ENCODE measurements at regions not wholly inside any gene's neighbourhood (a gene's known extent, or its start where the extent isn't known, plus 50 kb on each side); places are given as distances from the start of the nearest gene placed in this dataset.

GRCh38 chr17:34452769-34453168 is 89.7 kb upstream of the CCL1 start:
- Histone ChIP-seq H3K4me1 (ENCODE audit: low read length) (no peaks in the 10 kb centered on the region), H3K9me3 (ENCODE audit: insufficient read depth, low read length) (no peaks in the 10 kb centered on the region), H4K20me1 (ENCODE audit: insufficient read depth, low read length) (no peaks in the 10 kb centered on the region), H3K79me2 (ENCODE audit: low read length) (no peaks in the 10 kb centered on the region), H3K36me3 (replicated peaks; ENCODE audit: low read depth, low read length) (no peaks in the 10 kb centered on the region), H2AFZ (ENCODE audit: low read depth, low read length) (no peak overlapping the region), H3K9ac (ENCODE audit: low read length) (no peak overlapping the region), H3K27me3 (ENCODE audit: low read depth, low read length) (peaks cover 80% of the 10 kb centered on the region), H3K27ac (ENCODE audit: low read length) (no peak overlapping the region), H3K4me3 (ENCODE audit: low read length) (no peak overlapping the region), H3K4me2 (ENCODE audit: low read length) (no peak overlapping the region)
- no peak for TF ChIP-seq CTCF (IDR thresholded peaks at IDR 0.05; ENCODE audit: low read depth, low read length)
- TF ChIP-seq EZH2phosphoT487 (IDR thresholded peaks at IDR 0.05; ENCODE audit: low read depth) = no peak

- H4K20me1 ChIP-seq (ENCODE audit: insufficient read depth, low read length) = no peaks in the 10 kb centered on the region
- TF ChIP-seq EZH2phosphoT487 (IDR thresholded peaks at IDR 0.05; ENCODE audit: low read depth) (no peak), CTCF (IDR thresholded peaks at IDR 0.05; ENCODE audit: low read depth, low read length) (no peak)
Measured at GRCh38 chr17:34451313-34451712, 88.3 kb upstream of the CCL1 start.

GRCh38 chr17:34447406-34447805 is 84.4 kb upstream of the CCL1 start:
- no peak overlapping the region for H3K4me3 ChIP-seq (ENCODE audit: low read length)
- no peaks in the 10 kb centered on the region for H3K79me2 ChIP-seq (ENCODE audit: low read length)
- no peaks in the 10 kb centered on the region for H3K36me3 ChIP-seq (replicated peaks; ENCODE audit: low read depth, low read length)

More at GRCh38 chr17:34451313-34451712, 88.3 kb upstream of the CCL1 start:
- H3K4me2 ChIP-seq (ENCODE audit: low read length) = no peak overlapping the region
- H3K9me3 ChIP-seq (ENCODE audit: insufficient read depth, low read length) = no peaks in the 10 kb centered on the region
- no peak overlapping the region for H2AFZ ChIP-seq (ENCODE audit: low read depth, low read length)
- no peak overlapping the region for H3K9ac ChIP-seq (ENCODE audit: low read length)
- H3K27me3 ChIP-seq (ENCODE audit: low read depth, low read length) = peaks cover 77% of the 10 kb centered on the region
- H3K4me1 ChIP-seq (ENCODE audit: low read length) = no peaks in the 10 kb centered on the region
- H3K79me2 ChIP-seq (ENCODE audit: low read length) = no peaks in the 10 kb centered on the region
- no peak overlapping the region for H3K27ac ChIP-seq (ENCODE audit: low read length)
- H3K4me3 ChIP-seq (ENCODE audit: low read length) = no peak overlapping the region
- H3K36me3 ChIP-seq (replicated peaks; ENCODE audit: low read depth, low read length) = no peaks in the 10 kb centered on the region

GRCh38 chr17:34445101-34445500 is 82.1 kb upstream of the CCL1 start:
- Histone ChIP-seq H2AFZ (ENCODE audit: low read depth, low read length) (no peak overlapping the region), H3K4me3 (ENCODE audit: low read length) (no peak overlapping the region), H3K36me3 (replicated peaks; ENCODE audit: low read depth, low read length) (no peaks in the 10 kb centered on the region), H3K9ac (ENCODE audit: low read length) (no peak overlapping the region), H3K9me3 (ENCODE audit: insufficient read depth, low read length) (no peaks in the 10 kb centered on the region), H3K27me3 (ENCODE audit: low read depth, low read length) (peaks cover 86% of the 10 kb centered on the region), H3K27ac (ENCODE audit: low read length) (no peak overlapping the region), H3K79me2 (ENCODE audit: low read length) (no peaks in the 10 kb centered on the region), H4K20me1 (ENCODE audit: insufficient read depth, low read length) (no peaks in the 10 kb centered on the region; the same call in 1 of the 2 replicates), H3K4me2 (ENCODE audit: low read length) (no peak overlapping the region), H3K4me1 (ENCODE audit: low read length) (no peaks in the 10 kb centered on the region)
- TF ChIP-seq CTCF (IDR thresholded peaks at IDR 0.05; ENCODE audit: low read depth, low read length) = no peak
- TF ChIP-seq EZH2phosphoT487 (IDR thresholded peaks at IDR 0.05; ENCODE audit: low read depth) = no peak

More at GRCh38 chr17:34447406-34447805, 84.4 kb upstream of the CCL1 start:
- Histone ChIP-seq H2AFZ (ENCODE audit: low read depth, low read length) (no peak overlapping the region), H3K27me3 (ENCODE audit: low read depth, low read length) (peaks cover 81% of the 10 kb centered on the region), H3K4me2 (ENCODE audit: low read length) (no peak overlapping the region), H3K9me3 (ENCODE audit: insufficient read depth, low read length) (no peaks in the 10 kb centered on the region), H4K20me1 (ENCODE audit: insufficient read depth, low read length) (no peaks in the 10 kb centered on the region; the same call in 1 of the 2 replicates), H3K4me1 (ENCODE audit: low read length) (no peaks in the 10 kb centered on the region), H3K9ac (ENCODE audit: low read length) (no peak overlapping the region), H3K27ac (ENCODE audit: low read length) (no peak overlapping the region)
- TF ChIP-seq CTCF (IDR thresholded peaks at IDR 0.05; ENCODE audit: low read depth, low read length) = no peak
- TF ChIP-seq EZH2phosphoT487 (IDR thresholded peaks at IDR 0.05; ENCODE audit: low read depth) = no peak

All from OCI-LY3 (cell line).